OCI-LY3 (cell line): ENCODE measurements at regions not wholly inside any gene's neighbourhood (a gene's known extent, or its start where the extent isn't known, plus 50 kb on each side); places are given as distances from the start of the nearest gene placed in this dataset.

Source experiments
- EZH2phosphoT487 ChIP-seq: fragments of 200-600 bp; shearing (Covaris generic); IDR thresholded peaks from 2 replicates; pipeline ENCODE4 v1.6.1; 2018; ENCODE audit warnings: antibody characterized with exemption, mixed run types, low read depth
- TF ChIP-seq, protein P1 (sequence below): fragments of 200-600, 300-600 bp; sonication (generic); IDR thresholded peaks from 2 replicates; pipeline ENCODE4 v1.5.1; 2014; ENCODE audit warnings: antibody characterized with exemption, low read length, low read depth

GRCh38 chr3:175885231-175885766 lies 1026.2 kb downstream of the NAALADL2 start:
- TF ChIP-seq, protein P1, sequence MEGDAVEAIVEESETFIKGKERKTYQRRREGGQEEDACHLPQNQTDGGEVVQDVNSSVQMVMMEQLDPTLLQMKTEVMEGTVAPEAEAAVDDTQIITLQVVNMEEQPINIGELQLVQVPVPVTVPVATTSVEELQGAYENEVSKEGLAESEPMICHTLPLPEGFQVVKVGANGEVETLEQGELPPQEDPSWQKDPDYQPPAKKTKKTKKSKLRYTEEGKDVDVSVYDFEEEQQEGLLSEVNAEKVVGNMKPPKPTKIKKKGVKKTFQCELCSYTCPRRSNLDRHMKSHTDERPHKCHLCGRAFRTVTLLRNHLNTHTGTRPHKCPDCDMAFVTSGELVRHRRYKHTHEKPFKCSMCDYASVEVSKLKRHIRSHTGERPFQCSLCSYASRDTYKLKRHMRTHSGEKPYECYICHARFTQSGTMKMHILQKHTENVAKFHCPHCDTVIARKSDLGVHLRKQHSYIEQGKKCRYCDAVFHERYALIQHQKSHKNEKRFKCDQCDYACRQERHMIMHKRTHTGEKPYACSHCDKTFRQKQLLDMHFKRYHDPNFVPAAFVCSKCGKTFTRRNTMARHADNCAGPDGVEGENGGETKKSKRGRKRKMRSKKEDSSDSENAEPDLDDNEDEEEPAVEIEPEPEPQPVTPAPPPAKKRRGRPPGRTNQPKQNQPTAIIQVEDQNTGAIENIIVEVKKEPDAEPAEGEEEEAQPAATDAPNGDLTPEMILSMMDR: no peak
- no peak for TF ChIP-seq EZH2phosphoT487
